HEK293 (cell line): ENCODE measurements at regions not wholly inside any gene's neighbourhood (a gene's known extent, or its start where the extent isn't known, plus 50 kb on each side); places are given as distances from the start of the nearest gene placed in this dataset.

ENCODE experiments used
- CTCF ChIP-seq: fragments of 450-650 bp; formaldehyde crosslinking; IDR thresholded peaks from 2 replicates; pipeline ENCODE4 v1.5.1; 2016; ENCODE audit warnings: missing biosample characterization, missing genetic modification characterization
- KLF8 ChIP-seq: fragments of 450-650 bp; formaldehyde crosslinking; IDR thresholded peaks from 2 replicates; pipeline ENCODE4 v1.5.1; 2016; ENCODE audit warnings: missing biosample characterization, missing genetic modification characterization
- MZF1 ChIP-seq: fragments of 450-650 bp; formaldehyde crosslinking; IDR thresholded peaks from 2 replicates; pipeline ENCODE4 v1.5.1; 2017; ENCODE audit warnings: missing biosample characterization, missing genetic modification characterization, borderline replicate concordance
- REPIN1 ChIP-seq: fragments of 450-650 bp; formaldehyde crosslinking; IDR thresholded peaks from 2 replicates; pipeline ENCODE4 v1.5.1; 2017; ENCODE audit warnings: missing biosample characterization, missing genetic modification characterization, low read depth
- ZBTB6 ChIP-seq: fragments of 450-650 bp; formaldehyde crosslinking; IDR thresholded peaks from 2 replicates; pipeline ENCODE4 v1.5.1; 2017; ENCODE audit warnings: missing biosample characterization, missing genetic modification characterization
- ZNF146 ChIP-seq: fragments of 450-650 bp; formaldehyde crosslinking; IDR thresholded peaks from 2 replicates; pipeline ENCODE4 v1.5.1; 2016; ENCODE audit warnings: missing biosample characterization, missing genetic modification characterization
- ZNF148 ChIP-seq: fragments of 450-650 bp; formaldehyde crosslinking; IDR thresholded peaks from 2 replicates; pipeline ENCODE4 v1.5.0; 2017; ENCODE audit warnings: missing biosample characterization, missing genetic modification characterization, borderline replicate concordance
- ZNF174 ChIP-seq: fragments of 450-650 bp; formaldehyde crosslinking; IDR thresholded peaks from 2 replicates; pipeline ENCODE4 v1.5.0; 2017; ENCODE audit warnings: missing biosample characterization, mild to moderate bottlenecking, missing genetic modification characterization
- ZNF221 ChIP-seq: fragments of 450-650 bp; formaldehyde crosslinking; IDR thresholded peaks from 2 replicates; pipeline ENCODE4 v1.5.1; 2017; ENCODE audit warnings: missing biosample characterization, missing genetic modification characterization, borderline replicate concordance
- ZNF274 ChIP-seq, 2 experiments: fragments of 200-500 bp in 1 of 2; fragments of 450-650 bp in 1 of 2; sonication (Bioruptor generic) in 1 of 2; formaldehyde crosslinking in 1 of 2; IDR thresholded peaks; 2 replicates each; pipeline versions ENCODE4 v1.5.1 to v1.6.1; 2014 to 2016; ENCODE audit warnings: borderline replicate concordance in 1 of 2, inconsistent platforms in 1 of 2, low read length in 1 of 2, missing biosample characterization in 1 of 2, missing genetic modification characterization in 1 of 2
- ZNF37A ChIP-seq: fragments of 450-650 bp; IDR thresholded peaks from 2 replicates; pipeline ENCODE4 v1.5.1; 2018; ENCODE audit warnings: missing biosample characterization, missing genetic modification characterization
- ZNF423 ChIP-seq: fragments of 450-650 bp; formaldehyde crosslinking; IDR thresholded peaks from 2 replicates; pipeline ENCODE4 v1.5.1; 2016; ENCODE audit warnings: missing biosample characterization, missing genetic modification characterization
- ZXDB ChIP-seq: fragments of 450-650 bp; formaldehyde crosslinking; IDR thresholded peaks from 2 replicates; pipeline ENCODE4 v1.5.1; 2016; ENCODE audit warnings: missing biosample characterization, missing genetic modification characterization

DNA sequence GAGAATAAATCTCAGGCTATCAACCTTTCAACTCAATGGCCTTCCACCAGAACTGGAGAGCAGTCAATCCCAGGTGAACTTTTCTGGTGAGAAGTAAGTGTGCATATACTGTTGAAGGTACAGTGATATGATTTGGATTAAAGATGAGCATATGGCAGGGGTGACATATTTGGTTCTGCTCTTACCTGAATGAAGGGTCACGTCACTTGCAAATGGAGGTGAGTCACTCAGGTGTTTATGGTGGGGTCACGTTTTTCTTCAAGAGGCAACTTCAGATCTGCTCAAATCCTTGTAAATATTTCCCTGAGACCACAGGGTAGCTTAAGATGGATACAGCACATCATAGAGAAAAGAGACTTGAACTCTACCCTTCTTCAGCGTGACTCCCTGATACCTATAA, 143.2 kb downstream of the BRMS1L start:
- TF ChIP-seq ZNF274 (IDR thresholded peaks at IDR 0.05; ENCODE audit: low read length) (no peak), ZNF274 (tag by site-specific recombination; IDR thresholded peaks at IDR 0.05; ENCODE audit: borderline replicate concordance) (no peak), ZNF174 (no peak), ZNF221 (tag by site-specific recombination) (no peak), CTCF (tag by site-specific recombination) (no peak), ZNF148 (tag by site-specific recombination) (no peak), ZNF37A (tag by site-specific recombination) (no peak), MZF1 (tag by site-specific recombination) (no peak), ZNF146 (tag by site-specific recombination) (no peak), ZXDB (tag by site-specific recombination) (no peak), REPIN1 (no peak), ZNF423 (tag by site-specific recombination) (no peak), KLF8 (tag by site-specific recombination) (no peak), ZBTB6 (no peak)
